ENCODE measurements at regions not wholly inside any gene's neighbourhood (a gene's known extent, or its start where the extent isn't known, plus 50 kb on each side); places are given as distances from the start of the nearest gene placed in this dataset.

DNA sequence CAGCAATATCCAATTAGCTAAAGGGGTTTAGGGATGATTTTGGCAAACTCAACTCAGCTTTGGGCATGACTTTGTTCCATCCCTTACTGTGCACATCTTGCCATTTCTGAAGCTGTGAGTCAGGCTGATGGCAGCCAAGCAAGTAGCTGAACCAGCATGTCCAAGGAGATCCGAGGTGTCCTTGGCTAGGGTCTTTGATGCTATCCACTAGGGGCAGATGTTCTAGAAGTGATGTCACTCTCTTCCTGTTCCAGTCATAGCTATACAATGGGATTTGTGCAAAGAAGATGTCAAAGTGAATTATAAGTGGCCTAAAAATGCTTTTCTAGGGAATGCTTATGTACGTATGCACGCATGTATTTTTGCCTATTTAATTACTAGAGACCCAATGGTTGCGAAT lies 160.8 kb upstream of the PAPPA start:
- Mint-ChIP-seq H3K4me3 (no peak overlapping the region), H3K36me3 (ENCODE audit: insufficient read depth) (no peaks in the 10 kb centered on the region), H3K27me3 (no peaks in the 10 kb centered on the region), H3K9me3 (peaks cover 7 to 8% of the 10 kb centered on the region in 2 donors), H3K27ac (no peak overlapping the region), H3K4me1 (ENCODE audit: low read depth in 2 of 2) (no peaks in the 10 kb centered on the region)
- DNase-seq = no peak
- no peak for ATAC-seq (replicated peaks)

DNA sequence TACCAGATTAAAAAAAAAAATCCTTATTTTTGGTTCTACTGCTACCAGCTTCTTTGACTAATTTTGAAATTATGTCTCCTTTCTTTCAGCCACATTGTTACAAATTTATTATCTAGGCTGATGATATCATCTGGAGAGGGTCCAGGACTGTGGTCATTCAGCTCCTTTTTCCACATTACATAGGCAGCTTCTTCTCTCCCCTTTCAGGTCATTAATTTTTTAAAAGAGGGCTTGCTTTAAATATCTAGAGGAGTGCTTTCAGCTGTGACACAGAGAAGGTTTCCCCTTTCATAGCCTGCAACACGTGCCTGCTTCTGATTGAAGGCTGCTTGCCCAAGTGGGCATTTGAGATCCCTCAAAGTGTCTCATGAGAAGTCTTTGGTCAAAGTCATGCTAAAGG lies 155.7 kb upstream of the PAPPA start:
- H3K27me3 Mint-ChIP-seq = no peaks in the 10 kb centered on the region
- H3K9me3 Mint-ChIP-seq = peaks cover 0 to 4% of the 10 kb centered on the region in 2 donors
- H3K27ac Mint-ChIP-seq = no peak overlapping the region
- no peak for DNase-seq
- no peak for ATAC-seq (replicated peaks)
- no peaks in the 10 kb centered on the region for H3K36me3 Mint-ChIP-seq (ENCODE audit: insufficient read depth)
- H3K4me3 Mint-ChIP-seq = no peak overlapping the region
- H3K4me1 Mint-ChIP-seq (ENCODE audit: low read depth in 2 of 2) = no peaks in the 10 kb centered on the region

DNA sequence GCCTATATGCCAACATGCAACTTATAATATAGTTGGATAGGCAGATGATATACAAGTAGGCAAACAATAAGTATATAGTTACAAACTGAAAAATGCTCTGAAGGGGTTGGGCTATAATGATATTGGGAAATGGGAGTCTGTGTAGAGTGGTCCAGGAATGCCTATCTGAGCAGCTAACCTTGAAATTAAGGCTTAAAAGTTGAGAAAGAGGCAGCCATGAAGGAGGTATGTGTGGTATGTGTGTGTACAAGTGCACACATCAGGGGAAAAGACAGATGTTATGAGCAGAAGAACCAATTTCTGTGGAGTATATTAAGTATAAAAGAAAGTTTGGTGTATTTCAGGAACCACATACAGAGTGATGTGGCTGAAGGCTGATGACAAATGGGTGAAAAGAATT lies 154.9 kb upstream of the PAPPA start:
- H3K36me3 Mint-ChIP-seq (ENCODE audit: insufficient read depth) = no peaks in the 10 kb centered on the region
- peaks cover 0 to 4% of the 10 kb centered on the region in 2 donors for H3K9me3 Mint-ChIP-seq
- no peaks in the 10 kb centered on the region for H3K27me3 Mint-ChIP-seq
- H3K4me1 Mint-ChIP-seq (ENCODE audit: low read depth in 2 of 2) = no peaks in the 10 kb centered on the region
- DNase-seq = no peak
- H3K27ac Mint-ChIP-seq = no peak overlapping the region
- H3K4me3 Mint-ChIP-seq = no peak overlapping the region
- no peak for ATAC-seq (replicated peaks)

GRCh38 chr9:115999498-115999897 lies 154.1 kb upstream of the PAPPA start:
- Mint-ChIP-seq H3K36me3 (ENCODE audit: insufficient read depth) (no peaks in the 10 kb centered on the region), H3K4me1 (ENCODE audit: low read depth in 2 of 2) (no peaks in the 10 kb centered on the region), H3K27me3 (no peaks in the 10 kb centered on the region), H3K4me3 (no peak overlapping the region), H3K9me3 (peaks cover 0 to 5% of the 10 kb centered on the region in 2 donors), H3K27ac (no peak overlapping the region)
- DNase-seq = no peak
- no peak for ATAC-seq (replicated peaks)

DNA sequence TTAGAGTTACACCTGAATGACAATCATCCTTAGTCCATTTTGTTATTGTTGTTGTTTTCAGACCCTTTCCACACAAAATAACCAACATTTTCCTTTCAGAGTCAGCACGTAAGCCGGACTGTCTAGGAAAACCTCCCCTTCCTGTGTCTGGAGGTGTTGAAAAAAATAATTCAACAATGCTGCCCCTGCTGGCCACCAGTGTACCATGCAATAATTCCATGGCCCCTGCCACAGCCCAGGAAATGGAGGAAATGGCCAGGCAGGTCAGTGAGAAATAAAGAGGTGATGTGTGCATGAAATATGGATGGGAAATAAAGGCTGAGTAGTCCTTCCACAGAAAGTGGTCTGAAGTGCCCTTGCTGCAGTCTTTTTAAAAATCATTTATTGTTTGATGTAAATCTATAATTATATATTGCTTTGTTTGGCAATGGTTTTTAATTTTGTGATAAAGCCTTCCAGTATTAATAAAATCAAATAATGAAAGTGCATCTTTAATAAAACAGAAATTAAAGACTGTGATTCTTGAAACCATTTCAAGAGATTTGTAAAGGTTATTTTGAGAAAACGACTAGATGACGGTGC lies 152.8 kb upstream of the PAPPA start:
- no peak for DNase-seq
- H3K27me3 Mint-ChIP-seq = no peaks in the 10 kb centered on the region
- peaks cover 0 to 5% of the 10 kb centered on the region in 2 donors for H3K9me3 Mint-ChIP-seq
- H3K36me3 Mint-ChIP-seq (ENCODE audit: insufficient read depth) = no peaks in the 10 kb centered on the region
- no peaks in the 10 kb centered on the region for H3K4me1 Mint-ChIP-seq (ENCODE audit: low read depth in 2 of 2)
- H3K4me3 Mint-ChIP-seq = no peak overlapping the region
- no peak for ATAC-seq (replicated peaks)
- H3K27ac Mint-ChIP-seq = no peak overlapping the region

DNA sequence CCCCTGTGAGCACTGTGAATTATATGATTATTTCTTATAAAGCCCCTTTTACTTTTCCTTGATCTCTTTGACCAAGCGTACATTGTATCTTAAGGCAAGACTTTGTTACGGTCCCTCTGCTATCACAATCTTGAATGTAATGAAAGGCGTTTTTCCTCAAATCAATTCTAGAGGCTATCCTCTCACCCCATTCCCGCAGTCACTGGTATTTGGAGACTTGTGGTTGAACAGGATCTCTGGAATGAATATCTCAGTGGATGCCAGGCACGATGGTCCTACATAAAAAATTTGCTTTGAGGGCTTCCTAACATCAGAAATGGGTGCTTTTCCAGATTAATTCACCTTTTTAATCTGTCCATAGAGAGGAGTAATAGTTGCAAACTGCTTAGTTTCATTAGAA lies 151.4 kb upstream of the PAPPA start:
- peaks cover 0 to 1% of the 10 kb centered on the region in 2 donors for H3K9me3 Mint-ChIP-seq
- H3K4me1 Mint-ChIP-seq (ENCODE audit: low read depth in 2 of 2) = no peaks in the 10 kb centered on the region
- H3K36me3 Mint-ChIP-seq (ENCODE audit: insufficient read depth) = no peaks in the 10 kb centered on the region
- no peaks in the 10 kb centered on the region for H3K27me3 Mint-ChIP-seq
- H3K4me3 Mint-ChIP-seq = no peak overlapping the region
- no peak for DNase-seq
- H3K27ac Mint-ChIP-seq = no peak overlapping the region
- ATAC-seq (replicated peaks) = no peak

DNA sequence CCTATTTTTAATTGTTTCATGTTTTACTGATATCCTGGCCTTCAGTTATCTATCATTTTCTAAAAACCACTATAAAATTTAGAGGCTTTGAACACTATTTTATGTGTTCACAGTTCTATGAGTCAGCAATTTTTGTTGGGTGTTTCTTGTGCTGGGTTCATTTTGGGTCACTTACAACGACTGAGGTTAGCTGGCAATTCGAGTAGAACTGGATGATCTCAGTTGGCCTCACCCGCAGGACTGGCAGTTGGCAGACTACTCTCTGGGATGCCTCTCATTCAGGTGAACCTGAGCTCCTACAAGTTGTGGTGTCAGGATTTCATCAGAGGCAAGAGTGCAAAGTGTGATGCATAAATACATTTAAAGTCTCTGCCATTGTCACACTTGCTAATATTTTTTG lies 151.0 kb upstream of the PAPPA start:
- Mint-ChIP-seq H3K4me3 (no peak overlapping the region), H3K27ac (no peak overlapping the region), H3K9me3 (peaks cover 0 to 1% of the 10 kb centered on the region in 2 donors), H3K4me1 (ENCODE audit: low read depth in 2 of 2) (no peaks in the 10 kb centered on the region), H3K36me3 (ENCODE audit: insufficient read depth) (no peaks in the 10 kb centered on the region), H3K27me3 (no peaks in the 10 kb centered on the region)
- no peak for DNase-seq
- no peak for ATAC-seq (replicated peaks)

DNA sequence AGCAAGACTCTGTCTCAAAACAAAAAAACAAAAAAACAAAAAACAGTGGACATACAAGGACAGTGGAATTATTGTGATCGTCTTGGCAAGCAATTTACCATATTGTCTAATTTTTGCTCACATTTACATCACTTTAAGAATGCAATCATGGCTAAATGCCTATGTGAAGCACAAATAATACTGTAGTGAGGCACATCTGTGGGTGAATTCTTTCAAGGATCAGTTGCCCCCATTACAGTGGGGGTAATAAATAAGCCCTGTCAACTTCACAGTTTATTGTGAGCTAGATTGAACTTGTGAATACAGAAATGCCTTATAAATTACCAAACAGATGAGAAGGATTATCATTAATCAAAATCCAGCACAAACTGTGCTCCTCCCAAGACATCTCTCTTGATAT lies 150.2 kb upstream of the PAPPA start:
- ATAC-seq (replicated peaks) (no peak), DNase-seq (no peak)
- no peak overlapping the region for H3K27ac Mint-ChIP-seq
- H3K4me1 Mint-ChIP-seq (ENCODE audit: low read depth in 2 of 2) = no peaks in the 10 kb centered on the region
- peaks cover 0 to 3% of the 10 kb centered on the region in 2 donors for H3K9me3 Mint-ChIP-seq
- H3K27me3 Mint-ChIP-seq = no peaks in the 10 kb centered on the region
- H3K4me3 Mint-ChIP-seq = no peak overlapping the region
- no peaks in the 10 kb centered on the region for H3K36me3 Mint-ChIP-seq (ENCODE audit: insufficient read depth)

DNA sequence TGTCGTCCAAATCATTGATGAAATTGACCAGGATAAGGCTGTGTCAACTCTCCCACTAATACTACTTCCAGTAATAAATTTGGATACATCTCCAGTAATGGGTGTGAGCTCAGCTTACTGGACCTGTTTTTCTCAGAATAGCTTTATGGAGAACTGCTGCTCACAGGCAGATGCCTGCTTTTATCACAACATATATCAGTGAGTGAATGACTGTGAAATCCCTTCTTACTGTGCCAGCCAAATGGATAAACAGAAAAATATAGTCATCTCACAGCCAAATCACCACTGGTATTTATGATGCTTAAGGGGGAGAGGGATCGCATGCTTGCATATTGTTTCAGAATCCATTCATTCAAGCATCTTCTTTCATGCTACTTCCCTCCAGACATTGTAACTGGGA lies 148.4 kb upstream of the PAPPA start:
- no peaks in the 10 kb centered on the region for H3K4me1 Mint-ChIP-seq (ENCODE audit: low read depth in 2 of 2)
- no peak overlapping the region for H3K27ac Mint-ChIP-seq
- H3K36me3 Mint-ChIP-seq (ENCODE audit: insufficient read depth) = no peaks in the 10 kb centered on the region
- H3K27me3 Mint-ChIP-seq = no peaks in the 10 kb centered on the region
- ATAC-seq (replicated peaks) = no peak
- DNase-seq = no peak
- H3K9me3 Mint-ChIP-seq = peaks cover 0 to 7% of the 10 kb centered on the region in 2 donors
- H3K4me3 Mint-ChIP-seq = no peak overlapping the region

- H3K36me3 Mint-ChIP-seq (ENCODE audit: insufficient read depth) = no peaks in the 10 kb centered on the region
- no peaks in the 10 kb centered on the region for H3K27me3 Mint-ChIP-seq
- no peak overlapping the region for H3K4me3 Mint-ChIP-seq
- no peak overlapping the region for H3K27ac Mint-ChIP-seq
- DNase-seq = no peak
- no peak for ATAC-seq (replicated peaks)
- peaks cover 0 to 9% of the 10 kb centered on the region in 2 donors for H3K9me3 Mint-ChIP-seq
- no peaks in the 10 kb centered on the region for H3K4me1 Mint-ChIP-seq (ENCODE audit: low read depth in 2 of 2)
These were observed 145.8 kb upstream of the PAPPA start for GRCh38 chr9:116007824-116008223.

GRCh38 chr9:116008278-116008677 lies 145.3 kb upstream of the PAPPA start:
- Mint-ChIP-seq H3K27me3 (no peaks in the 10 kb centered on the region), H3K4me3 (no peak overlapping the region), H3K9me3 (peaks cover 0 to 9% of the 10 kb centered on the region in 2 donors), H3K36me3 (ENCODE audit: insufficient read depth) (no peaks in the 10 kb centered on the region), H3K27ac (no peak overlapping the region), H3K4me1 (ENCODE audit: low read depth in 2 of 2) (no peaks in the 10 kb centered on the region)
- ATAC-seq (replicated peaks) = no peak
- DNase-seq = no peak

DNA sequence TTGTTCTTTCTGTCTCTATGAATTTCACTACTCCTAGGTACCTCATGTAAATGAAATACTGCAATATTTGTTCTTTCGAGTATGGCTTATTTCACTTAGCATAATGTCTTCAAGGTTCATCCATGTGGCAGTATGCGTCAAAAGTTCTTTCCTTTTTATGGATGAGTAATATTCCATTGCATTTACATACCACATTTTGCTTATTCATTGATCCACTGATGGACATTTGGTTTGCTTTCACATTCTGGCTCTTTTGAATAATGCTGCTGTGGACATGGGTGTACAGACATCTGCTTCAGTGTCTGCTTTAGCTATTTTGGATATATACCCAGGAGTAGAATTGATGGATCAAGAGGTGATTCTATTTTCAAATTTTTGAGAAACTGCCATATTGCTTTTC lies 144.2 kb upstream of the PAPPA start:
- Mint-ChIP-seq H3K4me3 (no peak overlapping the region), H3K36me3 (ENCODE audit: insufficient read depth) (no peaks in the 10 kb centered on the region), H3K4me1 (ENCODE audit: low read depth in 2 of 2) (no peaks in the 10 kb centered on the region)

DNA sequence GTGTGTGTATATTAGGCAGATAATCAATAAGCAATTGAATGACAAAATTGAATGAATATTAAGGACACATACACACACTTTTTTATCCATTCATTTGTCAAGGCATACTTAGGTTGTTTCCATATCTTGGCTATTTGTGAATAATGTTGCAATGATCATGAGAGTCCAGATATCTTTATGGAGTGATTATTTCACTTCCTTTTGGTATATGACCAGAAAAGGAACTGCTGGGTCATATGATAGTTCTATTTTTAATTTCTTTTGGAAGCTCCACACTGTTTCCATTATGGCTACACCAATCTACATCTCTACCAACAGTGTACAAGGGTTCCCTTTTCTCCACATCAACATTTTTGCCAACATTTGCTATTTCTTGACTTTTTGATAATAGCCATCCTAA lies 137.7 kb upstream of the PAPPA start:
- Mint-ChIP-seq H3K4me3 (no peak overlapping the region), H3K4me1 (ENCODE audit: low read depth in 2 of 2) (no peaks in the 10 kb centered on the region), H3K9me3 (peaks cover 2 to 15% of the 10 kb centered on the region in 2 donors), H3K27ac (no peak overlapping the region), H3K36me3 (ENCODE audit: insufficient read depth) (no peaks in the 10 kb centered on the region), H3K27me3 (no peaks in the 10 kb centered on the region)
- DNase-seq (no peak), ATAC-seq (replicated peaks) (no peak)

More for the DNA sequence above, 144.2 kb upstream of the PAPPA start:
- H3K27me3 Mint-ChIP-seq = no peaks in the 10 kb centered on the region
- no peak for DNase-seq
- H3K9me3 Mint-ChIP-seq = peaks cover 0 to 9% of the 10 kb centered on the region in 2 donors
- ATAC-seq (replicated peaks) = no peak
- no peak overlapping the region for H3K27ac Mint-ChIP-seq

DNA sequence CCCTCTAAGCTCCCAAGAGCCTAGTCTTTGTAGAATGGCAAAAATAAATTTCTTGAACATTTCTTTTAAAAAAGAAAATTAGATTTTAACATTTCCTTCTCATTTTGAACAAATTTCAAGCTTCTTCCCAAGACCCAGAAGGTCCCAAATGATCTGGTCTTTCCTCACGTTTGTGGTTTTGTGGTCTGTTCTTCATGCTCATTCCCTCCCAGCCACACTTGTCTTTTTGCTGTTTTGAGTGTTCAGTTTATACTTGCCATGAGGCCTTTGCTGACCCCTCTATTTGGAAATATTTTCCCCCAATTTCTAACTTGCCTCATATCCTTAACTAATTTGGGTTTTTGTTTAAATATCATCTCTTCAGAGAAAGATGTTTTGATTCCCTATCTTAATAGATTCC lies 133.4 kb upstream of the PAPPA start:
- H3K27ac Mint-ChIP-seq = no peak overlapping the region
- H3K4me3 Mint-ChIP-seq = no peak overlapping the region
- no peaks in the 10 kb centered on the region for H3K4me1 Mint-ChIP-seq (ENCODE audit: low read depth in 2 of 2)
- H3K36me3 Mint-ChIP-seq (ENCODE audit: insufficient read depth) = no peaks in the 10 kb centered on the region
- no peak for DNase-seq
- peaks cover 0 to 25% of the 10 kb centered on the region in 2 donors for H3K9me3 Mint-ChIP-seq
- no peak for ATAC-seq (replicated peaks)
- no peaks in the 10 kb centered on the region for H3K27me3 Mint-ChIP-seq

DNA sequence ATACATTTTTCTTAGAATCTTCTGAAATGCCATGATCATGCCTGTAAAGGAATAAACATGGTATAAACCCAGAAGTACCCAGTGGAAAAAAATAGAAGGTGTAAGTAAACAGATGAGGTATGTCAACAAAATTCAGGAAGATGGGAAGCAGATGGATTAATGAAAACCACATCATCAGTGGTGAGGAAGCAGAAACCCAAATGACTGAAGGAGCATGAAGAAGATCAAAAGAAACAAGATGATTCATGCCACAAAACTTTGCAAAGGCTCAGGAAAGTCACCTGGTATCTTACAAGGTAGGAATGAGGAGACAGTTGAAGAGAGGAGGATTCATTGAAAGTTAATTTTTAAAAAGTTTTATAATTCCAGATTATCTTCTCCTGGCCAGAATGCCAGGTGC lies 132.8 kb upstream of the PAPPA start:
- H3K9me3 Mint-ChIP-seq = peaks cover 0 to 25% of the 10 kb centered on the region in 2 donors
- no peak overlapping the region for H3K4me3 Mint-ChIP-seq
- no peak overlapping the region for H3K27ac Mint-ChIP-seq
- DNase-seq (no peak), ATAC-seq (replicated peaks) (no peak)
- no peaks in the 10 kb centered on the region for H3K36me3 Mint-ChIP-seq (ENCODE audit: insufficient read depth)
- no peaks in the 10 kb centered on the region for H3K27me3 Mint-ChIP-seq
- no peaks in the 10 kb centered on the region for H3K4me1 Mint-ChIP-seq (ENCODE audit: low read depth in 2 of 2)

Measured in effector memory CD8-positive, alpha-beta T cell (primary cell).